ENCODE measurements at regions not wholly inside any gene's neighbourhood (a gene's known extent, or its start where the extent isn't known, plus 50 kb on each side); places are given as distances from the start of the nearest gene placed in this dataset.
"Not testable (repeated sequence)": the region's sequence is repeated elsewhere in the genome, so short reads cannot be mapped to it uniquely, and the experiment has no call there.

GRCh38 chr2:104975851-104976250, 62.0 kb upstream of the MRPS9 start:
- H3K27ac ChIP-seq, result no peak overlapping the region
- DNase-seq (ENCODE audit: low read depth, low spot score), result no peak

DNA sequence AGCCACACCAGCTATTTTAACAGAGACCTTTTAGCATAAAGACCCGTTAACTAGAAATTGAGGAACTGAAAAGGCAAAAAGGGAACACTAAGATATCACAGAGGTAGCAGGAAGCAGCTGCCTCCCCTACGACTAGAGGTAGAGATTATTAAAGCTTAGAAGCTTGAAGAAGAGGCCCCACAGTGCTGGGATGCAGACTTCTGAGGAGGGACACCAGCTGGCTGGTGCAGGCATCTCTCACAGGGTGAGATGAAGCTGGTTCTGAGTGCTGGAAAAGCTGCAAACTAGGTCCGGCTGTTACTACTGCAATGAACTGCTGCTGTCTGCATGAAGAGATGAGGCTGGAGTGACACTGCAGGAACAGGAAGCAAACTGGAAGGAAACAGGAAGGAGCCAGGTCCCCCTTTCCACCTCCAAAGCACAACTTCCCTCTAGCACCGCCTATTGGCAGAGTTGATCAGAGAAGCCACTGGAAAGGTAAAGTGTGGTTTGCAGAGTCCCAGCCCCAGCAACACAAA, 61.2 kb upstream of the MRPS9 start:
- no peak for DNase-seq (ENCODE audit: low read depth, low spot score)
- no peak overlapping the region for H3K27ac ChIP-seq

DNA sequence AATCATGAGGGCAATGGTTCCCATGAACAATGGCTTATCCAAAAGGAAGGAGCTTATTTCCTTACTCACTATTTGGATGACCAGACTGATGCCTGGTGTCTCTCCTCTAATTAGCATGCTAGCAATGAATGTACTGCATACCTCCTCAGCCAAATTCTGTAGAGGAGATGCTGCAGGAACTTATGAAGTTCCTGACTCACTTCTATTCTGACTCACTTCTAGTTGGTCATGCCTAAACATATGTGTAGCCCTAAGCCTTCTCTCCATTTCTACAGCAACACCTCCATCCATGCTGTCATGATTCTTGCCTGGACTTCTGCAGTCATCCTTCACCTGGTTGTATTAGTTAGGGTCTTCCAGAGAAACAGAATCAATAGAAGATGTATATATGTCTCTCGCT, 59.9 kb upstream of the MRPS9 start:
- H3K27ac ChIP-seq, result no peak overlapping the region
- DNase-seq (ENCODE audit: low read depth, low spot score), result no peak

- H3K27ac ChIP-seq; DNase-seq (ENCODE audit: low read depth, low spot score): not testable (repeated sequence)
Measured at GRCh38 chr2:104979786-104980185, 58.1 kb upstream of the MRPS9 start.

GRCh38 chr2:104982111-104982510, 55.8 kb upstream of the MRPS9 start:
- H3K27ac ChIP-seq, result no peak overlapping the region
- DNase-seq (ENCODE audit: low read depth, low spot score), result no peak
